HepG2 (cell line): ENCODE measurements at regions not wholly inside any gene's neighbourhood (a gene's known extent, or its start where the extent isn't known, plus 50 kb on each side); places are given as distances from the start of the nearest gene placed in this dataset.

ENCODE experiments used
- ATAC-seq: fragments of 200-7000 bp; cut with Tn5 transposase; 3 replicates; pipeline ENCODE4 v1.9.1; 2020; ENCODE audit warnings: mild to moderate bottlenecking, moderate library complexity
- BruUV-seq: library from RNA; stranded (reverse); fragments of 400-500 nt; replicated peaks from 2 replicates; lab custom pipeline; 2021; lab: Mats Ljungman, UMichigan
- CTCF ChIA-PET: fragments of 300-600 bp; formaldehyde crosslinking; extraction: SDS; loops from one replicate; lab custom pipeline; 2021; ENCODE audit warnings: low total read pairs, inconsistent platforms, low intra/inter-chr PET ratio; lab: Yijun Ruan, JAX
- POLR2A ChIA-PET: fragments of 350-600 bp; sonication (Branson Sonifier 250); formaldehyde crosslinking; loops from one replicate; lab custom pipeline; 2020; ENCODE audit warnings: antibody characterized with exemption, inconsistent platforms; lab: Yijun Ruan, JAX
- DNase-seq: peaks from one replicate; pipeline ENCODE4 v3.0.0-alpha.2; 2015; ENCODE audit warnings: low spot score
- FAIRE-seq: peaks from 3 replicates; lab custom pipeline; 2011; peaks lifted over from hg19 to GRCh38; lab: Jason Lieb, UNC
- H2AFZ ChIP-seq: one replicate; pipeline ENCODE4 v1.6.1; 2011; ENCODE audit warnings: low read length, inconsistent platforms
- H3K27ac ChIP-seq: fragments of 300-600 bp; 3 replicates; pipeline ENCODE4 v1.8.0; 2011; ENCODE audit warnings: mixed run types, mild to moderate bottlenecking, mixed read lengths, low read length, inconsistent platforms; ENCODE audit not compliant: insufficient read depth; ENCODE audit errors: extremely low read length
- H3K27me3 ChIP-seq, 2 experiments: fragments of 200-600 bp in 1 of 2; 2 replicates in 1 of 2; 3 replicates in 1 of 2; pipeline versions ENCODE4 v1.6.0 to v1.8.0; 2011; ENCODE audit warnings: low read length in 2 of 2, mild to moderate bottlenecking in 2 of 2, moderate library complexity in 2 of 2, inconsistent platforms in 1 of 2; ENCODE audit not compliant: insufficient read depth in 2 of 2, control insufficient read depth in 1 of 2
- H3K36me3 ChIP-seq, 2 experiments: fragments of 200-600 bp in 1 of 2; replicated peaks in 1 of 2; 2 replicates in 1 of 2; 3 replicates in 1 of 2; pipeline versions ENCODE4 v1.5.1 to v1.8.0; 2011; ENCODE audit warnings: low read length in 2 of 2, inconsistent platforms in 1 of 2; ENCODE audit not compliant: insufficient read depth in 2 of 2, control insufficient read depth in 1 of 2
- H3K4me1 ChIP-seq: 2 replicates; pipeline ENCODE4 v1.5.1; 2012; ENCODE audit warnings: low read length, inconsistent platforms; ENCODE audit not compliant: insufficient read depth
- H3K4me2 ChIP-seq: 2 replicates; pipeline ENCODE4 v1.6.0; 2011; ENCODE audit warnings: low read depth, low read length, inconsistent platforms
- H3K4me3 ChIP-seq, 3 experiments: fragments of 200-600 bp in 1 of 3; sonication (generic), shearing (Covaris generic) in 1 of 3; replicated peaks in 1 of 3; 2 replicates each; pipeline ENCODE4 v1.5.1; 2011 to 2016; ENCODE audit warnings: low read length in 3 of 3, inconsistent platforms in 2 of 3, low read depth in 2 of 3, mild to moderate bottlenecking in 2 of 3, control low read depth in 1 of 3, mixed read lengths in 1 of 3; ENCODE audit not compliant: insufficient read depth in 1 of 3
- H3K79me2 ChIP-seq: one replicate; pipeline ENCODE4 v1.6.1; 2011; ENCODE audit warnings: low read length, inconsistent platforms; ENCODE audit not compliant: insufficient read depth
- H3K9ac ChIP-seq: 2 replicates; pipeline ENCODE4 v1.6.0; 2011; ENCODE audit warnings: mild to moderate bottlenecking, low read depth, low read length, inconsistent platforms; ENCODE audit not compliant: insufficient read depth
- H3K9me3 ChIP-seq: 2 replicates; pipeline ENCODE4 v1.5.1; 2012; ENCODE audit warnings: mild to moderate bottlenecking, low read length
- H4K20me1 ChIP-seq: 2 replicates; pipeline ENCODE4 v1.6.0; 2011; ENCODE audit warnings: inconsistent platforms, mild to moderate bottlenecking, low read length, moderate library complexity; ENCODE audit not compliant: insufficient read depth
- CENPBD1 ChIP-seq: sonication (generic); formaldehyde crosslinking; IDR thresholded peaks from 2 replicates; pipeline ENCODE4 v1.8.0; 2022; ENCODE audit warnings: missing genetic modification reagents, low read depth, mild to moderate bottlenecking, borderline replicate concordance
- ISX ChIP-seq: sonication (generic); formaldehyde crosslinking; conservative IDR thresholded peaks from 2 replicates; pipeline ENCODE4 v1.5.0; 2020; ENCODE audit warnings: missing genetic modification reagents
- MAFG ChIP-seq: sonication (generic); formaldehyde crosslinking; IDR thresholded peaks from 2 replicates; pipeline ENCODE4 v1.5.1; 2020; ENCODE audit warnings: mild to moderate bottlenecking, missing genetic modification reagents
- PHF5A ChIP-seq: IDR thresholded peaks from one replicate; pipeline ENCODE4 v1.6.1; 2018; ENCODE audit warnings: low read depth, missing genetic modification reagents; ENCODE audit not compliant: unreplicated experiment
- SNAPC4 ChIP-seq: sonication (generic); formaldehyde crosslinking; IDR thresholded peaks from 2 replicates; pipeline ENCODE4 v1.4.0; 2020; ENCODE audit warnings: mild to moderate bottlenecking, missing genetic modification reagents
- U2AF2 ChIP-seq: fragments of 200-400 bp; formaldehyde crosslinking; IDR thresholded peaks from 2 replicates; pipeline ENCODE4 v1.6.1; 2017; ENCODE audit warnings: low read depth, mild to moderate bottlenecking, low read length
- ZBTB1 ChIP-seq: sonication (generic); formaldehyde crosslinking; IDR thresholded peaks from 2 replicates; pipeline ENCODE4 v1.4.0; 2020; ENCODE audit warnings: missing genetic modification reagents, borderline replicate concordance
- ZNF121 ChIP-seq: sonication (generic); formaldehyde crosslinking; IDR thresholded peaks from 2 replicates; pipeline ENCODE4 v1.5.0; 2020; ENCODE audit warnings: mild to moderate bottlenecking, missing genetic modification reagents
- ZNF124 ChIP-seq: sonication (generic); formaldehyde crosslinking; IDR thresholded peaks from 2 replicates; pipeline ENCODE4 v1.4.0; 2020; ENCODE audit warnings: missing genetic modification reagents
- ZNF275 ChIP-seq: sonication (generic); formaldehyde crosslinking; IDR thresholded peaks from 2 replicates; pipeline ENCODE4 v1.8.0; 2022; ENCODE audit warnings: missing genetic modification reagents, mild to moderate bottlenecking, inconsistent platforms, borderline replicate concordance
- WGBS: methylation state at CpG from one replicate; pipeline ENCODE4 v1.1.6; 2017; ENCODE audit warnings: low lambda C conversion rate; 5-methylcytosine and 5-hydroxymethylcytosine counted together
- in situ Hi-C: cut with HindIII; loops from 2 replicates; pipeline ENCODE4 v1.10.0; 2017; ENCODE audit warnings: low pct_unique_long_range_greater_than_20kb; ENCODE audit not compliant: extremely low pct_ligation_motif_present
- intact Hi-C: fragments of 100-400 bp; cut with micrococcal nuclease; formaldehyde crosslinking; loops from one replicate; pipeline ENCODE4 v1.10.0; 2022; ENCODE audit not compliant: unreplicated experiment

- TF ChIP-seq SNAPC4 (CRISPR knock-in tag) (no peak), ZBTB1 (CRISPR knock-in tag) (no peak), ZNF275 (CRISPR knock-in tag) (no peak)
- TF ChIP-seq, all 625 proteins: peak for 0
These were observed 220.0 kb downstream of the METTL4 start (continued) for GRCh38 chr18:2351126-2351850.

- in situ Hi-C loops: no loop called here
- H3K9ac ChIP-seq: no peak overlapping the region
- ChIA-PET POLR2A (no interaction called here), CTCF (no interaction called here)
- no TSS peak for BruUV-seq
- no peaks in the 10 kb centered on the region for H3K36me3 ChIP-seq
- DNase-seq (no peak), ATAC-seq (no peak), FAIRE-seq (no peak)
- intact Hi-C loops: no loop called here
- no peaks in the 10 kb centered on the region for H3K27me3 ChIP-seq
- TF ChIP-seq PHF5A (CRISPR knock-in tag) (no peak), ZNF124 (CRISPR knock-in tag) (no peak), CENPBD1 (CRISPR knock-in tag) (no peak), U2AF2 (no peak), MAFG (CRISPR knock-in tag) (no peak), ZNF121 (CRISPR knock-in tag) (no peak), ISX (CRISPR knock-in tag) (no peak)
- 67% methylated on average over 5 of the region's 5 CpGs for WGBS
- no peaks in the 10 kb centered on the region for H4K20me1 ChIP-seq
- no peak overlapping the region for H3K4me2 ChIP-seq
- H3K9me3 ChIP-seq: no peaks in the 10 kb centered on the region
- H3K4me3 ChIP-seq: no peak overlapping the region
- H3K4me1 ChIP-seq: no peaks in the 10 kb centered on the region
- no peak overlapping the region for H2AFZ ChIP-seq
- H3K27ac ChIP-seq: no peak overlapping the region
- no peaks in the 10 kb centered on the region for H3K79me2 ChIP-seq
These were observed 217.0 kb downstream of the METTL4 start for GRCh38 chr18:2354292-2354691.
